ENCODE measurements at regions not wholly inside any gene's neighbourhood (a gene's known extent, or its start where the extent isn't known, plus 50 kb on each side); places are given as distances from the start of the nearest gene placed in this dataset.

- no peak for TF ChIP-seq CTCF (conservative IDR thresholded peaks at IDR 0.05; ENCODE audit: low read depth)
- ChIA-PET POLR2A (ENCODE audit: low non-redundant PET) (no interaction called here), CTCF (interaction anchor here (0.6 to 2.2 kb wide), 2 partner anchors 62 to 156 kb away, joined by 3 to 9 read pairs; no protein-coding TSS in a partner anchor)
- H3K27ac ChIP-seq = no peak overlapping the region
- DNase-seq (ENCODE audit: low spot score) = no peak
Observed at GRCh38 chr14:22381766-22382165, 207.3 kb downstream of the DAD1 start.

- TF ChIP-seq CTCF (conservative IDR thresholded peaks at IDR 0.05; ENCODE audit: low read depth) = no peak
- ChIA-PET POLR2A (ENCODE audit: low non-redundant PET) (no interaction called here), CTCF (interaction anchor here (2.2 kb wide), 1 partner anchor 62 kb away, joined by 9 read pairs; no protein-coding TSS in a partner anchor)
- no peak overlapping the region for H3K27ac ChIP-seq
- no peak for DNase-seq (ENCODE audit: low spot score)
Observed at GRCh38 chr14:22381408-22381760, 207.6 kb downstream of the DAD1 start.

- no peak for TF ChIP-seq CTCF (conservative IDR thresholded peaks at IDR 0.05; ENCODE audit: low read depth)
- no peak overlapping the region for H3K27ac ChIP-seq
- no peak for DNase-seq (ENCODE audit: low spot score)
- POLR2A ChIA-PET (ENCODE audit: low non-redundant PET) = no interaction called here
- CTCF ChIA-PET = interaction anchor here (0.6 to 2.2 kb wide), 3 partner anchors 53 to 176 kb away, joined by 3 to 9 read pairs (median 3); no protein-coding TSS in a partner anchor
Observed at GRCh38 chr14:22380571-22381407, 208.2 kb downstream of the DAD1 start.

- no peak for TF ChIP-seq CTCF (conservative IDR thresholded peaks at IDR 0.05; ENCODE audit: low read depth)
- no peak overlapping the region for H3K27ac ChIP-seq
- DNase-seq (ENCODE audit: low spot score) = no peak
- POLR2A ChIA-PET (ENCODE audit: low non-redundant PET) = no interaction called here
- CTCF ChIA-PET = interaction anchor here (1.2 to 2.2 kb wide), 2 partner anchors 60 to 177 kb away, joined by 3 to 9 read pairs; no protein-coding TSS in a partner anchor
Observed at GRCh38 chr14:22379727-22380126, 209.3 kb downstream of the DAD1 start.

GRCh38 chr14:22378181-22378580 is 210.8 kb downstream of the DAD1 start:
- ChIA-PET CTCF (interaction anchor here (0.5 to 1.2 kb wide), 3 partner anchors 10 to 266 kb away, joined by 3 to 4 read pairs (median 4); no protein-coding TSS in a partner anchor), POLR2A (ENCODE audit: low non-redundant PET) (interaction anchor here (0.7 kb wide), 1 partner anchor 58 kb away, joined by 3 read pairs; no protein-coding TSS in a partner anchor)
- H3K27ac ChIP-seq = no peak overlapping the region
- TF ChIP-seq CTCF (conservative IDR thresholded peaks at IDR 0.05; ENCODE audit: low read depth) = no peak
- DNase-seq (ENCODE audit: low spot score) = no peak

- H3K27ac ChIP-seq = no peak overlapping the region
- peak; percentile 48 for DNase-seq (ENCODE audit: low spot score)
- CTCF ChIA-PET = interaction anchor here (0.6 to 2.1 kb wide), 8 partner anchors 9 to 384 kb away, joined by 3 to 42 read pairs (median 4); no protein-coding TSS in a partner anchor
- peak; percentile 59 for TF ChIP-seq CTCF (conservative IDR thresholded peaks at IDR 0.05; ENCODE audit: low read depth)
- POLR2A ChIA-PET (ENCODE audit: low non-redundant PET) = no interaction called here
Observed at GRCh38 chr14:22375321-22375930, 213.6 kb downstream of the DAD1 start.
